ENCODE measurements at regions not wholly inside any gene's neighbourhood (a gene's known extent, or its start where the extent isn't known, plus 50 kb on each side); places are given as distances from the start of the nearest gene placed in this dataset.

GRCh38 chr5:57581772-57582171 lies 99.2 kb upstream of the ACTBL2 start:
- DNase-seq: no peak

GRCh38 chr5:57581222-57581621 lies 98.6 kb upstream of the ACTBL2 start:
- DNase-seq: no peak

- no peak for DNase-seq
Measured at GRCh38 chr5:57577432-57578175, 95.0 kb upstream of the ACTBL2 start.

GRCh38 chr5:57576317-57576716 lies 93.7 kb upstream of the ACTBL2 start:
- DNase-seq: no peak

- DNase-seq: no peak
Measured at GRCh38 chr5:57575839-57576238, 93.2 kb upstream of the ACTBL2 start.

- DNase-seq: no peak
Measured at GRCh38 chr5:57572461-57572860, 89.8 kb upstream of the ACTBL2 start.

GRCh38 chr5:57569601-57570000 lies 87.0 kb upstream of the ACTBL2 start:
- no peak for DNase-seq

GRCh38 chr5:57568136-57568535 lies 85.5 kb upstream of the ACTBL2 start:
- no peak for DNase-seq

- no peak for DNase-seq
Measured at GRCh38 chr5:57566914-57567313, 84.3 kb upstream of the ACTBL2 start.

GRCh38 chr5:57561231-57561842 lies 78.7 kb upstream of the ACTBL2 start:
- DNase-seq: no peak

- no peak for DNase-seq
Measured at GRCh38 chr5:57559110-57559635, 76.6 kb upstream of the ACTBL2 start.

- no peak for DNase-seq
Measured at GRCh38 chr5:57552033-57552432, 69.4 kb upstream of the ACTBL2 start.

GRCh38 chr5:57551251-57551650 lies 68.6 kb upstream of the ACTBL2 start:
- DNase-seq: no peak

GRCh38 chr5:57550132-57550531 lies 67.5 kb upstream of the ACTBL2 start:
- no peak for DNase-seq

GRCh38 chr5:57549566-57549965 lies 67.0 kb upstream of the ACTBL2 start:
- no peak for DNase-seq

- no peak for DNase-seq
Measured at GRCh38 chr5:57540823-57541222, 58.2 kb upstream of the ACTBL2 start.

- no peak for DNase-seq
Measured at GRCh38 chr5:57539281-57539701, 56.7 kb upstream of the ACTBL2 start.

GRCh38 chr5:57538341-57538955 lies 55.8 kb upstream of the ACTBL2 start:
- DNase-seq: no peak

GRCh38 chr5:57537811-57538210 lies 55.2 kb upstream of the ACTBL2 start:
- DNase-seq: no peak

GRCh38 chr5:57532513-57533497 lies 50.2 kb upstream of the ACTBL2 start:
- no peak for DNase-seq

Measured in CD4-positive, alpha-beta T cell treated with Interleukin-10 for 1 hour (primary cell).